ENCODE measurements at regions not wholly inside any gene's neighbourhood (a gene's known extent, or its start where the extent isn't known, plus 50 kb on each side); places are given as distances from the start of the nearest gene placed in this dataset.

DNA sequence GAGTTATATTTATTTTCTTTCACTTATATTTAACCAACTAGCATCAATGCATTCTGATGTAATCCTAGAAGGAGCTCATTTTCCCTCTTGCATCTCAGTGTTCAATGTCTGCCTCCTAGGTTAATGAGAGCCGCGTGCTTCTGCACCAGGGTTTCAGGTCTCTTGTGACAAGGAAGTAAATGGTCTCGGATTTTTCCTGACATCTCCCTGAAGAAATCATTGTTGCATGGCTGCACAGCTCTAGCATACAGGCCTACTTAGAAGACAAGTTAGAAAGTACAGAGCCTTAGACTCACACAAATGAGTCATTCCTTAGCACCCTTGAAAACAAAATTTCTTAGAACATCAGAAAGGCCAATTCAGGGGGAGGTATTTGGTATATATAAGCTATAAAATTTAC is 57.2 kb upstream of the KLF12 start:
- TF ChIP-seq POLR2A (IDR thresholded peaks at IDR 0.05): no peak
- TF ChIP-seq, protein P1, sequence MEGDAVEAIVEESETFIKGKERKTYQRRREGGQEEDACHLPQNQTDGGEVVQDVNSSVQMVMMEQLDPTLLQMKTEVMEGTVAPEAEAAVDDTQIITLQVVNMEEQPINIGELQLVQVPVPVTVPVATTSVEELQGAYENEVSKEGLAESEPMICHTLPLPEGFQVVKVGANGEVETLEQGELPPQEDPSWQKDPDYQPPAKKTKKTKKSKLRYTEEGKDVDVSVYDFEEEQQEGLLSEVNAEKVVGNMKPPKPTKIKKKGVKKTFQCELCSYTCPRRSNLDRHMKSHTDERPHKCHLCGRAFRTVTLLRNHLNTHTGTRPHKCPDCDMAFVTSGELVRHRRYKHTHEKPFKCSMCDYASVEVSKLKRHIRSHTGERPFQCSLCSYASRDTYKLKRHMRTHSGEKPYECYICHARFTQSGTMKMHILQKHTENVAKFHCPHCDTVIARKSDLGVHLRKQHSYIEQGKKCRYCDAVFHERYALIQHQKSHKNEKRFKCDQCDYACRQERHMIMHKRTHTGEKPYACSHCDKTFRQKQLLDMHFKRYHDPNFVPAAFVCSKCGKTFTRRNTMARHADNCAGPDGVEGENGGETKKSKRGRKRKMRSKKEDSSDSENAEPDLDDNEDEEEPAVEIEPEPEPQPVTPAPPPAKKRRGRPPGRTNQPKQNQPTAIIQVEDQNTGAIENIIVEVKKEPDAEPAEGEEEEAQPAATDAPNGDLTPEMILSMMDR (IDR thresholded peaks at IDR 0.05): no peak
